ENCODE measurements at regions not wholly inside any gene's neighbourhood (a gene's known extent, or its start where the extent isn't known, plus 50 kb on each side); places are given as distances from the start of the nearest gene placed in this dataset.

- no peak overlapping the region for H3K4me2 ChIP-seq (ENCODE audit: low read depth, low read length, poor library complexity, severe bottlenecking)
- no peaks in the 10 kb centered on the region for H3K9me2 ChIP-seq (replicated peaks; ENCODE audit: insufficient read depth, low read length)
- peaks cover 86% of the 10 kb centered on the region for H4K20me1 ChIP-seq (ENCODE audit: insufficient read depth, low read depth, low read length)
- no peak overlapping the region for H3K4me3 ChIP-seq (ENCODE audit: low read length)
- H3K27ac ChIP-seq (ENCODE audit: low read length): no peak overlapping the region
- peaks cover 97% of the 10 kb centered on the region for H3K79me2 ChIP-seq (ENCODE audit: low read length)
- 0 out of 2 replicates have a peak, but pooled peaks cover 4% of the 10 kb centered on the region for H3K36me3 ChIP-seq (ENCODE audit: insufficient read depth, low read length)
- no peak for DNase-seq
- no peak overlapping the region for H2AFZ ChIP-seq (ENCODE audit: low read length)
- no peaks in the 10 kb centered on the region for H3K4me1 ChIP-seq (ENCODE audit: low read length)
- H3K27me3 ChIP-seq (ENCODE audit: low read length): no peaks in the 10 kb centered on the region
- no peaks in the 10 kb centered on the region for H3K9me3 ChIP-seq (ENCODE audit: low read length)
- H3K9ac ChIP-seq (ENCODE audit: low read length): no peak overlapping the region
Observed at GRCh38 chr22:49641770-49642313, 185.8 kb downstream of the BRD1 start.

- H3K9me2 ChIP-seq (replicated peaks; ENCODE audit: insufficient read depth, low read length): no peaks in the 10 kb centered on the region
- no peak overlapping the region for H3K27ac ChIP-seq (ENCODE audit: low read length)
- no peak overlapping the region for H3K9ac ChIP-seq (ENCODE audit: low read length)
- H3K79me2 ChIP-seq (ENCODE audit: low read length): peaks cover 97% of the 10 kb centered on the region
- no peak overlapping the region for H2AFZ ChIP-seq (ENCODE audit: low read length)
- H3K36me3 ChIP-seq (ENCODE audit: insufficient read depth, low read length): 0 out of 2 replicates have a peak, but pooled peaks cover 4% of the 10 kb centered on the region
- H3K4me1 ChIP-seq (ENCODE audit: low read length): no peaks in the 10 kb centered on the region
- DNase-seq: no peak
- H3K27me3 ChIP-seq (ENCODE audit: low read length): no peaks in the 10 kb centered on the region
- H3K4me2 ChIP-seq (ENCODE audit: low read depth, low read length, poor library complexity, severe bottlenecking): no peak overlapping the region
- H3K9me3 ChIP-seq (ENCODE audit: low read length): no peaks in the 10 kb centered on the region
- H4K20me1 ChIP-seq (ENCODE audit: insufficient read depth, low read depth, low read length): peaks cover 87% of the 10 kb centered on the region
- no peak overlapping the region for H3K4me3 ChIP-seq (ENCODE audit: low read length)
Observed at GRCh38 chr22:49640366-49641095, 187.1 kb downstream of the BRD1 start.

DNA sequence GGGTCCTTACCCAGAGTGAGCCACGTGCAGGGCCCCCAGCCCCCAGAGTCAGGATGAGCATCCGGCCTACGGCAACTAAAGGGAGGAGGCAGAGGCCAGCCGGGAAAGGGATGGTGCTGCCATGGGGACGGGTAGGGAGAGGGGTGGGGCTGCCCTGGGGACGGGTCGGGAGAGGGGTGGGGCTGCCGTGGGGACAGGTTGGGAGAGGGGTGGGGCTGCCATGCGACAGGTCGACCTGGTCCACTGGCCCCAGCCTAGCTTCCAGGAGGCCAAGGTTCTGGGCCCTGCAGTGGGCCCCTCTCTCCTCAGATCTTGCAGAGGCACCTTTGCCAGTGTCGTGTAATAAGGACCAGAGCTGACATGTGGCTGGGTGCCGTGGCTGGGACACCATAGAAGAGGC lies 187.7 kb downstream of the BRD1 start:
- Histone ChIP-seq H3K79me2 (ENCODE audit: low read length) (peaks cover 97% of the 10 kb centered on the region), H3K36me3 (ENCODE audit: insufficient read depth, low read length) (0 out of 2 replicates have a peak, but pooled peaks cover 4% of the 10 kb centered on the region), H3K4me3 (ENCODE audit: low read length) (no peak overlapping the region), H3K9ac (ENCODE audit: low read length) (no peak overlapping the region), H3K9me2 (replicated peaks; ENCODE audit: insufficient read depth, low read length) (no peaks in the 10 kb centered on the region), H3K4me1 (ENCODE audit: low read length) (no peaks in the 10 kb centered on the region), H2AFZ (ENCODE audit: low read length) (no peak overlapping the region), H4K20me1 (ENCODE audit: insufficient read depth, low read depth, low read length) (peaks cover 87% of the 10 kb centered on the region), H3K27ac (ENCODE audit: low read length) (no peak overlapping the region), H3K9me3 (ENCODE audit: low read length) (no peaks in the 10 kb centered on the region), H3K27me3 (ENCODE audit: low read length) (no peaks in the 10 kb centered on the region), H3K4me2 (ENCODE audit: low read depth, low read length, poor library complexity, severe bottlenecking) (no peak overlapping the region)
- DNase-seq: no peak

DNA sequence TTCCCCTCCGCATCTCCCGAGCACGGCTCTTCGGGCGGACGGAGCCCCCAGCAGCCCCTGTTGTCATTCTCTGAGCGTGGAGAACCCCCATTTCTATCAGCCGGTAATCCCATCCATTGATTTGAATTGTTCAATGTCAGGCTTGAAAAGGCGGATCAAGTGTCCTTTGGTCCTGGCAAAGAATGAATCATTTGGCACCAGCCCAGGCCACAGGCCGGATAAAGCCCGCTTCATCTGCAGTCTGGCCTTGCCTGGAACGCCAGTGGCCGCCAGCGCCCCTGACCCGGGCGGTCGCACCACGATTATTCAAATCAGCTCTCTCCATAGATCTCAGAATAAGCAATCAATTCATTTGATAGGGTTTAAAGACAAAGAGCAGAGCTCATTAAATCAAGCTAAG lies 188.9 kb downstream of the BRD1 start:
- Histone ChIP-seq H3K9me3 (ENCODE audit: low read length) (no peaks in the 10 kb centered on the region), H3K4me1 (ENCODE audit: low read length) (no peaks in the 10 kb centered on the region), H3K36me3 (ENCODE audit: insufficient read depth, low read length) (0 out of 2 replicates have a peak, but pooled peaks cover 4% of the 10 kb centered on the region), H3K4me3 (ENCODE audit: low read length) (no peak overlapping the region), H3K4me2 (ENCODE audit: low read depth, low read length, poor library complexity, severe bottlenecking) (no peak overlapping the region), H2AFZ (ENCODE audit: low read length) (no peak overlapping the region), H3K9ac (ENCODE audit: low read length) (no peak overlapping the region), H3K79me2 (ENCODE audit: low read length) (peaks cover 100% of the 10 kb centered on the region), H3K9me2 (replicated peaks; ENCODE audit: insufficient read depth, low read length) (no peaks in the 10 kb centered on the region), H3K27me3 (ENCODE audit: low read length) (no peaks in the 10 kb centered on the region), H3K27ac (ENCODE audit: low read length) (no peak overlapping the region), H4K20me1 (ENCODE audit: insufficient read depth, low read depth, low read length) (peaks cover 91% of the 10 kb centered on the region)
- DNase-seq: no peak

GRCh38 chr22:49638001-49638400 lies 189.7 kb downstream of the BRD1 start:
- no peak overlapping the region for H3K27ac ChIP-seq (ENCODE audit: low read length)
- H3K4me3 ChIP-seq (ENCODE audit: low read length): no peak overlapping the region
- H3K36me3 ChIP-seq (ENCODE audit: insufficient read depth, low read length): 0 out of 2 replicates have a peak, but pooled peaks cover 4% of the 10 kb centered on the region
- no peak for DNase-seq
- H3K27me3 ChIP-seq (ENCODE audit: low read length): no peaks in the 10 kb centered on the region
- H4K20me1 ChIP-seq (ENCODE audit: insufficient read depth, low read depth, low read length): peaks cover 90% of the 10 kb centered on the region
- H3K9me2 ChIP-seq (replicated peaks; ENCODE audit: insufficient read depth, low read length): no peaks in the 10 kb centered on the region
- H3K4me2 ChIP-seq (ENCODE audit: low read depth, low read length, poor library complexity, severe bottlenecking): no peak overlapping the region
- no peaks in the 10 kb centered on the region for H3K4me1 ChIP-seq (ENCODE audit: low read length)
- H2AFZ ChIP-seq (ENCODE audit: low read length): no peak overlapping the region
- H3K9ac ChIP-seq (ENCODE audit: low read length): no peak overlapping the region
- no peaks in the 10 kb centered on the region for H3K9me3 ChIP-seq (ENCODE audit: low read length)
- peaks cover 100% of the 10 kb centered on the region for H3K79me2 ChIP-seq (ENCODE audit: low read length)

DNA sequence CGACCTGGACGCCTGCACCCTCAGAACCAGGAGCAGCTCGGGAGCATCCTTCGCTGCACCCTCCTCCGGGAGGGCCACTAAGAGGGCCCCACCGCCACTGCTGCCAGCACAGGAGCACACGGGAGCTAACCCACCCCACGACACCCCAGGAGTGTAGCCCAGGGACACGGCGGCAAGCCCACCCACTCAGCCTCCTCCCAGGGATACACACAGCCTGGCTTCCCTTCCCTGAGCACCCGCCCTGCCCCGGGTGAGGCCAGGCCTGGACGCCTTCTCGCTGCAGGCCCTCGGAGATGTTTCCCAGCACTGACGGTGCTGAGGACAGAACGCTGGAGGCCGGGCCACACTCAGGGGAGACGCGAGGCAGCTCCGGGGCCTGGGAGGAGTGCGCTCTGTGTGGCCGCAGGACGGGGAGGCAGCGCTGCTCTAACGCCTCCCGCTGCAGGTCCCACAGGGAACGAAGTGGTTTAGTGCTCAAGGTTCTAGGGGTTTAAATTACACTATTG lies 190.4 kb downstream of the BRD1 start:
- 0 out of 2 replicates have a peak, but pooled peaks cover 4% of the 10 kb centered on the region for H3K36me3 ChIP-seq (ENCODE audit: insufficient read depth, low read length)
- no peak overlapping the region for H3K27ac ChIP-seq (ENCODE audit: low read length)
- no peaks in the 10 kb centered on the region for H3K9me3 ChIP-seq (ENCODE audit: low read length)
- no peak overlapping the region for H3K4me2 ChIP-seq (ENCODE audit: low read depth, low read length, poor library complexity, severe bottlenecking)
- no peaks in the 10 kb centered on the region for H3K27me3 ChIP-seq (ENCODE audit: low read length)
- H3K9me2 ChIP-seq (replicated peaks; ENCODE audit: insufficient read depth, low read length): no peaks in the 10 kb centered on the region
- H4K20me1 ChIP-seq (ENCODE audit: insufficient read depth, low read depth, low read length): peaks cover 89% of the 10 kb centered on the region
- peaks cover 100% of the 10 kb centered on the region for H3K79me2 ChIP-seq (ENCODE audit: low read length)
- no peak overlapping the region for H2AFZ ChIP-seq (ENCODE audit: low read length)
- no peaks in the 10 kb centered on the region for H3K4me1 ChIP-seq (ENCODE audit: low read length)
- H3K4me3 ChIP-seq (ENCODE audit: low read length): no peak overlapping the region
- DNase-seq: no peak
- no peak overlapping the region for H3K9ac ChIP-seq (ENCODE audit: low read length)

DNA sequence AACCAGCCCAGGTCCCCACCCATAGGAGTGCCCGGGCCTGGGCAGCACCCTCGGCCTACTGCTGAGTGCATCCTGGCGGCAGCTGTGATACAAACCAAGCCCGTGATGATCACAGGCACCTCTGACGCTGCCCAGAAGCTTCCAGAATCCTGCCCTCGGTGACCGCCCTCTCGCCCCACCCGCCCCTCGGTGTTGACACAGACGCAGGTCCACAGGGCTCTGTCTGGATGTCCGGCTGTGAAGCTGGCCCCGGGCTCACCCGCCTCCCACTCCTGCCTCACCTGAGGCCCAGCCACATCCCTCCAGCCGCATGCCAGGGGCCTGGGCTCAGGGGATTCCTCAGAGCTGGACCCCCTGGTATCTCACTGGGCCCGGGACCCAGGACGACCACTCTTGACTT lies 191.0 kb downstream of the BRD1 start:
- H3K27ac ChIP-seq (ENCODE audit: low read length): no peak overlapping the region
- H3K9me2 ChIP-seq (replicated peaks; ENCODE audit: insufficient read depth, low read length): no peaks in the 10 kb centered on the region
- DNase-seq: no peak
- H3K4me2 ChIP-seq (ENCODE audit: low read depth, low read length, poor library complexity, severe bottlenecking): no peak overlapping the region
- no peak overlapping the region for H3K4me3 ChIP-seq (ENCODE audit: low read length)
- H3K9me3 ChIP-seq (ENCODE audit: low read length): no peaks in the 10 kb centered on the region
- H3K36me3 ChIP-seq (ENCODE audit: insufficient read depth, low read length): 0 out of 2 replicates have a peak, but pooled peaks cover 4% of the 10 kb centered on the region
- no peak overlapping the region for H2AFZ ChIP-seq (ENCODE audit: low read length)
- H4K20me1 ChIP-seq (ENCODE audit: insufficient read depth, low read depth, low read length): peaks cover 89% of the 10 kb centered on the region
- H3K79me2 ChIP-seq (ENCODE audit: low read length): peaks cover 99% of the 10 kb centered on the region
- no peaks in the 10 kb centered on the region for H3K27me3 ChIP-seq (ENCODE audit: low read length)
- H3K9ac ChIP-seq (ENCODE audit: low read length): no peak overlapping the region
- no peaks in the 10 kb centered on the region for H3K4me1 ChIP-seq (ENCODE audit: low read length)

- peaks cover 99% of the 10 kb centered on the region for H3K79me2 ChIP-seq (ENCODE audit: low read length)
- no peak for DNase-seq
- no peak overlapping the region for H3K9ac ChIP-seq (ENCODE audit: low read length)
- no peaks in the 10 kb centered on the region for H3K4me1 ChIP-seq (ENCODE audit: low read length)
- no peak overlapping the region for H3K4me2 ChIP-seq (ENCODE audit: low read depth, low read length, poor library complexity, severe bottlenecking)
- no peaks in the 10 kb centered on the region for H3K27me3 ChIP-seq (ENCODE audit: low read length)
- H4K20me1 ChIP-seq (ENCODE audit: insufficient read depth, low read depth, low read length): peaks cover 87% of the 10 kb centered on the region
- H3K27ac ChIP-seq (ENCODE audit: low read length): no peak overlapping the region
- no peaks in the 10 kb centered on the region for H3K9me3 ChIP-seq (ENCODE audit: low read length)
- 0 out of 2 replicates have a peak, but pooled peaks cover 4% of the 10 kb centered on the region for H3K36me3 ChIP-seq (ENCODE audit: insufficient read depth, low read length)
- H3K4me3 ChIP-seq (ENCODE audit: low read length): no peak overlapping the region
- H2AFZ ChIP-seq (ENCODE audit: low read length): no peak overlapping the region
- no peaks in the 10 kb centered on the region for H3K9me2 ChIP-seq (replicated peaks; ENCODE audit: insufficient read depth, low read length)
Observed at GRCh38 chr22:49636214-49636613, 191.5 kb downstream of the BRD1 start.

All from Karpas-422 (cell line).